ENCODE measurements at regions not wholly inside any gene's neighbourhood (a gene's known extent, or its start where the extent isn't known, plus 50 kb on each side); places are given as distances from the start of the nearest gene placed in this dataset.
A peak's percentile ranks its signal among the peaks of the same experiment; 100 is the strongest.
"Not testable (repeated sequence)": the region's sequence is repeated elsewhere in the genome, so short reads cannot be mapped to it uniquely, and the experiment has no call there.

GRCh38 chr6:26183237-26183580 lies 96.0 kb downstream of the HFE start:
- POLR2A ChIA-PET, result interaction anchor here (0.6 to 20.9 kb wide), 36 partner anchors 10 to 1710 kb away, joined by 3 to 1314 read pairs (median 6); partner anchors contain the start of gene HMGN4
- H3K27ac Mint-ChIP-seq, result peak overlapping the region; percentile 99
- H3K9me3 Mint-ChIP-seq, result no peaks in the 10 kb centered on the region
- H3K4me1 Mint-ChIP-seq, result peaks cover 43% of the 10 kb centered on the region
- peaks cover 3% of the 10 kb centered on the region for H3K36me3 Mint-ChIP-seq
- no peaks in the 10 kb centered on the region for H3K27me3 Mint-ChIP-seq
- peak overlapping the region; percentile 96 for H3K4me3 Mint-ChIP-seq
- DNase-seq, result no peak
- peak; percentile 1 for ATAC-seq (ENCODE audit: low read depth)

GRCh38 chr6:26183581-26184366 lies 96.5 kb downstream of the HFE start:
- peaks cover 3% of the 10 kb centered on the region for H3K36me3 Mint-ChIP-seq
- peak overlapping the region; percentile 99 for H3K27ac Mint-ChIP-seq
- no peaks in the 10 kb centered on the region for H3K27me3 Mint-ChIP-seq
- DNase-seq (peak; percentile 78), ATAC-seq (ENCODE audit: low read depth) (peak; percentile 85)
- H3K4me3 Mint-ChIP-seq, result peak overlapping the region; percentile 96
- H3K4me1 Mint-ChIP-seq, result peaks cover 48% of the 10 kb centered on the region
- no peaks in the 10 kb centered on the region for H3K9me3 Mint-ChIP-seq
- POLR2A ChIA-PET, result interaction anchor here (0.6 to 20.9 kb wide), 38 partner anchors 11 to 1709 kb away, joined by 3 to 1314 read pairs (median 6); partner anchors contain the start of gene HMGN4

GRCh38 chr6:26184367-26184891 lies 97.2 kb downstream of the HFE start:
- no peak for DNase-seq
- POLR2A ChIA-PET, result interaction anchor here (0.9 to 20.9 kb wide), 20 partner anchors 11 to 954 kb away, joined by 4 to 1314 read pairs (median 22); a partner anchor contains a TSS
- peak overlapping the region; percentile 96 for H3K4me3 Mint-ChIP-seq
- no peaks in the 10 kb centered on the region for H3K9me3 Mint-ChIP-seq
- peaks cover 51% of the 10 kb centered on the region for H3K4me1 Mint-ChIP-seq
- H3K36me3 Mint-ChIP-seq, result peaks cover 3% of the 10 kb centered on the region
- no peaks in the 10 kb centered on the region for H3K27me3 Mint-ChIP-seq
- H3K27ac Mint-ChIP-seq, result peak overlapping the region; percentile 99
- no peak for ATAC-seq (ENCODE audit: low read depth)

GRCh38 chr6:26185004-26185403 lies 97.8 kb downstream of the HFE start:
- H3K4me3 Mint-ChIP-seq, result peak overlapping the region; percentile 96
- H3K27ac Mint-ChIP-seq, result peak overlapping the region; percentile 99
- ATAC-seq (ENCODE audit: low read depth) (no peak), DNase-seq (no peak)
- POLR2A ChIA-PET, result interaction anchor here (0.7 to 20.9 kb wide), 12 partner anchors 11 to 947 kb away, joined by 3 to 1314 read pairs (median 171); a partner anchor contains a TSS
- H3K4me1 Mint-ChIP-seq, result peaks cover 56% of the 10 kb centered on the region
- H3K9me3 Mint-ChIP-seq, result no peaks in the 10 kb centered on the region
- peaks cover 3% of the 10 kb centered on the region for H3K36me3 Mint-ChIP-seq
- no peaks in the 10 kb centered on the region for H3K27me3 Mint-ChIP-seq

GRCh38 chr6:26185802-26186201 lies 98.6 kb downstream of the HFE start:
- Mint-ChIP-seq H3K36me3 (peaks cover 3% of the 10 kb centered on the region), H3K4me1 (peaks cover 49% of the 10 kb centered on the region), H3K27ac (peak overlapping the region; percentile 99), H3K4me3 (no peak overlapping the region), H3K27me3 (no peaks in the 10 kb centered on the region), H3K9me3 (no peaks in the 10 kb centered on the region)
- ATAC-seq (ENCODE audit: low read depth), result no peak
- POLR2A ChIA-PET, result interaction anchor here (0.9 to 20.9 kb wide), 9 partner anchors 10 to 143 kb away, joined by 7 to 1314 read pairs (median 219); a partner anchor contains a TSS
- DNase-seq, result no peak

- no peaks in the 10 kb centered on the region for H3K9me3 Mint-ChIP-seq
- ATAC-seq (ENCODE audit: low read depth) (no peak), DNase-seq (no peak)
- H3K4me3 Mint-ChIP-seq, result no peak overlapping the region
- no peaks in the 10 kb centered on the region for H3K27me3 Mint-ChIP-seq
- H3K27ac Mint-ChIP-seq, result peak overlapping the region; percentile 61
- peaks cover 1% of the 10 kb centered on the region for H3K36me3 Mint-ChIP-seq
- peaks cover 43% of the 10 kb centered on the region for H3K4me1 Mint-ChIP-seq
- POLR2A ChIA-PET, result interaction anchor here (0.6 to 20.9 kb wide), 15 partner anchors 7 to 1621 kb away, joined by 3 to 1314 read pairs (median 15); a partner anchor contains a TSS
Measured at GRCh38 chr6:26186652-26187051, 99.4 kb downstream of the HFE start.

- Mint-ChIP-seq H3K4me3 (no peak overlapping the region), H3K36me3 (peaks cover 1% of the 10 kb centered on the region), H3K9me3 (no peaks in the 10 kb centered on the region), H3K27ac (peak overlapping the region; percentile 40), H3K4me1 (peaks cover 45% of the 10 kb centered on the region), H3K27me3 (no peaks in the 10 kb centered on the region)
- POLR2A ChIA-PET, result interaction anchor here (0.8 to 20.9 kb wide), 15 partner anchors 7 to 1620 kb away, joined by 3 to 1314 read pairs (median 25); a partner anchor contains a TSS
- ATAC-seq (ENCODE audit: low read depth), result no peak
- no peak for DNase-seq
Measured at GRCh38 chr6:26187292-26187691, 100.1 kb downstream of the HFE start.

GRCh38 chr6:26187981-26188635 lies 100.9 kb downstream of the HFE start:
- Mint-ChIP-seq H3K4me1 (peaks cover 48% of the 10 kb centered on the region), H3K4me3 (peak overlapping the region; percentile 87), H3K36me3 (peaks cover 1% of the 10 kb centered on the region), H3K27me3 (no peaks in the 10 kb centered on the region), H3K9me3 (no peaks in the 10 kb centered on the region), H3K27ac (peak overlapping the region; percentile 97)
- ATAC-seq (ENCODE audit: low read depth) (peak; percentile 21), DNase-seq (peak; percentile 65)
- POLR2A ChIA-PET, result interaction anchor here (0.5 to 20.9 kb wide), 33 partner anchors 8 to 1705 kb away, joined by 3 to 1314 read pairs (median 13); a partner anchor contains a TSS

GRCh38 chr6:26191512-26191911 lies 104.3 kb downstream of the HFE start:
- H3K4me3 Mint-ChIP-seq; DNase-seq; ATAC-seq (ENCODE audit: low read depth); H3K27me3 Mint-ChIP-seq; H3K9me3 Mint-ChIP-seq; H3K27ac Mint-ChIP-seq: not testable (repeated sequence)
- POLR2A ChIA-PET, result interaction anchor here (1.6 to 20.9 kb wide), 9 partner anchors 4 to 165 kb away, joined by 4 to 1314 read pairs (median 494); a partner anchor contains a TSS
- Mint-ChIP-seq H3K36me3 (peaks cover 11% of the 10 kb centered on the region), H3K4me1 (peaks cover 49% of the 10 kb centered on the region)

GRCh38 chr6:26193467-26194328 lies 106.5 kb downstream of the HFE start:
- Mint-ChIP-seq H3K9me3 (no peaks in the 10 kb centered on the region), H3K27ac (peak overlapping the region; percentile 96), H3K36me3 (peaks cover 12% of the 10 kb centered on the region), H3K4me3 (no peak overlapping the region), H3K27me3 (no peaks in the 10 kb centered on the region), H3K4me1 (peaks cover 37% of the 10 kb centered on the region)
- ATAC-seq (ENCODE audit: low read depth), result no peak
- POLR2A ChIA-PET, result interaction anchor here (0.8 to 20.9 kb wide), 16 partner anchors 7 to 1673 kb away, joined by 3 to 1314 read pairs (median 194); a partner anchor contains a TSS
- no peak for DNase-seq

GRCh38 chr6:26194329-26194701 lies 107.1 kb downstream of the HFE start:
- H3K27ac Mint-ChIP-seq, result peak overlapping the region; percentile 96
- H3K36me3 Mint-ChIP-seq, result peaks cover 12% of the 10 kb centered on the region
- H3K27me3 Mint-ChIP-seq, result no peaks in the 10 kb centered on the region
- ATAC-seq (ENCODE audit: low read depth), result no peak
- POLR2A ChIA-PET, result interaction anchor here (1.6 to 20.9 kb wide), 17 partner anchors 7 to 1672 kb away, joined by 7 to 1314 read pairs (median 181); a partner anchor contains a TSS
- no peak for DNase-seq
- H3K4me1 Mint-ChIP-seq, result peaks cover 38% of the 10 kb centered on the region
- peak overlapping the region; percentile 87 for H3K4me3 Mint-ChIP-seq
- no peaks in the 10 kb centered on the region for H3K9me3 Mint-ChIP-seq

GRCh38 chr6:26194816-26195375 lies 107.7 kb downstream of the HFE start:
- DNase-seq (no peak), ATAC-seq (ENCODE audit: low read depth) (no peak)
- Mint-ChIP-seq H3K4me3 (peak overlapping the region; percentile 87), H3K9me3 (no peaks in the 10 kb centered on the region), H3K36me3 (peaks cover 12% of the 10 kb centered on the region), H3K27ac (peak overlapping the region; percentile 96), H3K4me1 (peaks cover 39% of the 10 kb centered on the region), H3K27me3 (no peaks in the 10 kb centered on the region)
- POLR2A ChIA-PET, result interaction anchor here (0.8 to 20.9 kb wide), 21 partner anchors 8 to 1699 kb away, joined by 3 to 1314 read pairs (median 93); a partner anchor contains a TSS
